NCI-H1694 treated with DMSO at 0.1 percent for 48 hours (cell line): ENCODE measurements at regions not wholly inside any gene's neighbourhood (a gene's known extent, or its start where the extent isn't known, plus 50 kb on each side); places are given as distances from the start of the nearest gene placed in this dataset.

Source experiments
- DNase-seq: peaks from one replicate; lab custom pipeline; 2025; lab: John Stamatoyannopoulos, UW

DNA sequence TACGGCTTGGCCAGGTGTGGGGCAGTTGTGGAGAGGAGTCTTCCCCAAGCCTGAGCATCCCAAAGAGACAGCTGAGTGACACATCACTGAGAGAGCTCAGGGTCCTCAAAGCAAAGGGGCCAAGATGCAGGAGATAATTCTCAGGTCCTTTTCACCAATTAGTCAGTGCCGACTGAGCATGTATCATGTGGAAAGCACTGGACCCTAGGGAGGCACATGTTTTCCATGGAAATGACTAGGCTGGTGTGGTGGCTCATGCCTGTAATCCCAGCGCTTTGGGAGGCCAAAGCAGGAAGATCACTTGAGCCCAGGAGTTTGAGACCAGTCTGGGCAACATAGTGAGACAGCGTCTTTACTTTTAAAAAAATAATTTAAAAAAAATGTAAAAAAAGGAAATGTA is 67.3 kb upstream of the PRPS1 start:
- no peak for DNase-seq

DNA sequence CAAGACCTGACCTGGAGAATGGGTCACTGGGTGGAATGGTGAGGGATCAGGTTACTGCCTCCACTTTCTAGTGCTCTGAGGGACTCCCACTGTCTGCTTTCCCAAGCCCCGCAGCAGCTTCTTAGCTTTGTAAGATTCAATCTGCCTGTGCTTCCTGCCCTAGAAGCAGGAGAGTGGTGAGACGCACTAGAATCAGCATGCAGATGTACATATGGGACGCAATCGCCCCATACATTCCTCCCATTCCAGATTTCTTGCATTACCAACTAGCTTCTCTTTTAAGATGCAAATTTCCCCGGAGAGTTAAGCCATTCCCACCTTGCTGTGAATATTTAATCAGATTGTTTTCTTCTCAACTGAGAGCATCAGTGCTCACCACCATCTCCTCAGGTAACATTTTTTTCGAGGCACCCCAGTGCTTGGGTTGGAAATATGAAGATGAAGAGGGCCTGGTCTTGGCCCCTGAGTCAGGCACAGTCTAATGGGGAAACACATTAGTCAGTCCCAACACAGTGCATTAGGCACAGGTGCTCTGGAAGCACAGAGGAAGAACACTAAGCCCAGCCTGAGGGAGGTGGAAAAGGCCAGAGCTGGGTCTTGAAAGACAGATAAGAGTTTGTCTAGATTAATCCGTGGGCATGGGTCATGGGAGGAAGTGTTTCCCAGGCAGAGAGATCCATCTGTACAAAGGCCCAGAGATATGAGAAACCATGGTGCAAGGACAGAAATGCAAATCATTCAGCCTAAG is 66.7 kb upstream of the PRPS1 start:
- DNase-seq, result no peak

DNA sequence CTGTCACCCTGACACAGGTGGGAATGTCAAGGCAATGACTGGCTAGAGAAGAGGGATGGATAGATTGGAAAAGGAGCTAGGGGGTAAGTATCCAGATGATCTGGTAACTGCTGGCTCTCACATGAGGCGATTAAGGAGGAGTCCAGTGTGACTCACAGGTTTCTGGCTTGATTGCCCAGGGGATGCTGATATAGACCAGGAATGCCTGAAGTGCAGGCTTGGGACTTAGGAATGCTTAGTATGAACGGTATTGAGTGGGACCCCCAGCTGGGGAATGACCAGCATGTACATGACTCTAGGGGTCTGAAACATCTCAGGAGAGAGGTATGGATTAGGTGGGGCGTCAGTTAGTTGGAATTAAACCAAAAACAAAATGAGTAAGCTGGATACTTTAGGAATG is 65.8 kb upstream of the PRPS1 start:
- DNase-seq, result no peak

DNA sequence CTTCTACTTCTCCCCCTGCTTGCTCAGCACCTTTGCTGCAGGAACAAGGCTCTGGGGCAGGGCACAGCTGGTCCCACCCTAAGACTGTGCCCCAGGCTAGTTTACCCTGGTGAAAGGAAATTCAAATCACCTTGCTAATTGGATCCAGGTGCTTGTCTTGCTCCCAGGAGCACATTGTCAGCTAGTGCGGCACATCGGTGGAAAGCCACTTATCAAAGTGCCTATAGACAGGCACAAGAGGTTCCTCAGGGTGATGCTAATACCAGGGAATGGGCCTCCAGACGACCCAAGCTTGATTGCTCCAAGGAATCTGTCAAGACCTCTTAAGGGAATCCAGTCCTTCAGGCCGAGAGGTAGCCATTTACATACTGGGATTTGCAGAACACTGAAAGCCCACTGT is 64.5 kb upstream of the PRPS1 start:
- DNase-seq, result no peak

DNA sequence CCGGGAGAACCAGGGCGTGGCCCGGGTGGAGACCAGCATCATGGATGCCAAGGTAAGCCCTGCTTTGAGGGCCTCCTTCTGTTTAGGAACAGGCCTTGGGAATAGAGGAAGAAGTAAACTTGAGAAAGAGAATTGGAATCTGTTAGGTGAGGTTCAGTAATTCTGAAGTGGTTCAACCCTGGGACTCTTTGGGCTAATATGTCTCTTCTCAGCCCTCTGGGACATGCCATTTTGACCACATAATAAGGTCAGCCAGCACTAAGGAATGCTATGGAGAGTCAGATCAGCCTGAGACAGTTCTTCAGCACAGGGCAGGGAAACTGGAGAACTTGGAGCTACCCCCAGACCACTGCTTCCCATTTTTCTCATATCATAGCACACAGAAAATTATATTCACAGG is 63.3 kb upstream of the PRPS1 start:
- DNase-seq, result no peak

DNA sequence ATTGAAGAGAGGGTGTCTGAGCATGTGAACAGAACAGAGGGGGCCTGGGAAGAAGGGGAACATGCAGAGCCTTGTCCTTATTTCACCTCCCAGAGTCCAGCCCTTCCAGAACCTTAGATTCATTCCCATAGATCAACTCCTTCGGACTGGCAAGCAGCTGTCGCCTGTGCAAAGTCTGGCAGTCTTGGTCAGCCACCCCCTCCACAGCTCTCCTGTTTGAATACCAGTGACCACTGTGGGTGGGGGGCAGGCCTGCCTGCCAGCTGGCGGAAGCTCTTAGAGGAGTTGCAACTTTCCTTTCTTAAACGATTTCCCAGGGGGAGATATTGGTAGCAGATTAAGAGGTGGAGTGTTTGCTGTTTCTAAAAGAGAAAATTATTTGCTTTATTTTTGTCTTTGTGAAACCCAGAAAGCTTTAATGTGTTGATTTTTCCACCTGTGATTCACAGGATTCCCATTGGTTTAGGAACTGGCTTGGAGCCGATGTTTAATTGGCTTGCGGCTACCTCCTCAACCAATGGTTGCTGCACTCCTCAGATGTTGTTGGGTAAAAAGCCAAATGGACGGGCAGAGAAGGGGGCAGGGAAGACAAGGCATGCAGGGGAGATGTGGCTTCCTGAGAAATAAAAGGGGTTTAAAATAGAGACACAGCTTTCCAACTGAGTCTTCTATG is 62.2 kb upstream of the PRPS1 start:
- no peak for DNase-seq

DNA sequence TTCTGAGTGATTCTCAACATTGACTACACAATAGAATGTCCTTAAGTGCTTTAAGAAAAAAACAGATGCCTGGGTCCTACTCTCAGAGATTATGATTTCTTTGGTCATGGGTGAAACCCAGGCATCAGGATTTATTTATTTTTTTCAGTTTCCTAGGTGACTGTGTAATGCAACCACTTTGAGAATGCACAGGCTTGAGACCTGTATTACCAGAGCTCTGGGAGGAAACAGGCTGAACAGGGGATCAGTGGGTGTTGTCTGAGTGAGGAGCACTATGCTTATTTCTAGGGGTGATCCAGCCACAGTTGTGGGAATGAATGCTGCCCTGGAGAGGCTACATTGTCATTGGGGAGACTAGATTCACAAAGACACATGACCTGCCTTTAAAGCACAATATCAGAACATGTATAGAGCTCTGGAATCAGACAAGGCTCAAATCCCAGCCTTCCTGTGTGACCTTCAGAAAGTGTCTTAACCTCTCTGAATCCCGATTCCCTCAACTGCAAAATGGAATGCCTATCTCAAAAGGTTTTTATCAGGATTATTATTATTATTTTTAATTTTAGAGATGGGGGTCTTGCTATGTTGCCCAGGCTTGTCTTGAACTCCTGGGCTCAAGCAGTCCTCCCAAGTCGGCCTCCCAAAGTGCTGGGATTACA is 61.6 kb upstream of the PRPS1 start:
- no peak for DNase-seq

DNA sequence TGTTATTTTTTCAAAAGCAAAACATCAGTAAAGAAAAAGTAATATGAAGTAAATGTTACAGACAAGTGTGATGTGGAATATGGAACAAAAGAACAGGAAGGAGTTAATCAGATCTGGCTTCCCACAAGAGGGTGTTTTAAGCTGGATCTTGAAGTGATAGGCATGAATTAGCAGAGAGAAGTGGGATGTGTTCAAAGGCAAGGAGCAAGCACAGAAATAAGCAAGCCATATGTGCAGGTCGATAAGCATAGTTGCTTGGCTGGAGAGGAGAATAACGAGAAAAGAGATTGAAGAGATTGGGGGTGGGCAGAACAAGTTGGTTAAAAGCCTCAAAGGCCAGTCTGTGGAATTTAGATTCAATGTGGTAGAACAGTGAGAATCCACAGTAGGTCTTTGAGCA is 60.9 kb upstream of the PRPS1 start:
- no peak for DNase-seq

DNA sequence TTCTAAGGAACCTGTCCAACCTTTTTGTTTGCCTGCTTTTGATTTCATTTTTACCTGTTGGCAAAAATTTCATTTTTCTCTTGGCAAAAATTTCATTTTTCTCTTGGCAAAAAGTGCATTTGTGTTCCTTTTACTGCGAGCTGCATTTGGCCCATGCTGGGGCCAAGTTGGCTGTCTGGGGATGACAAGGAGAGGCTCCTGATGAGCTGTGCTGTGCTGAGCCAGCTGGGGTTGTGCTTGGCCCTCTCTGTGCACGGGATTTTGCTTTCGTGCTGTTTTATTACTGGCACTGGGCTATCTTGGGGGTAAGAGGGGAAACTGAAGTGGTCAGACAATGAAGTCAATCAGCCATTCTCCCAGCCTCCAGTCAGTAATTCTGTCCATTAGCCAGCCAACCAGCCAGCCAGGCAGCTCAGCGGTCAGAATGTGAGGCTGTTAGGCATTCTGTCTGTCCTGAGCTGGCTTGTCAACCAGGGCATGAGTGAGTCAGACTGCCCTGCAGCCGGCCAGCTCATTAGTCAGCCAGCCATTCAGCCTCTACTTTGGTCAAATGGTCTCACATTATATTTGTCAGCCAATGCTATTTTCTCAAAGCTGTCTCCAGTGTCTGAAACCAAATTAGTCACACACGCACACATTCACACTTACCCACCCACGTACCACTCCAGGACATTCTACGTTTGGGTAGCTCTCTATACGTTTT is 56.9 kb upstream of the PRPS1 start:
- DNase-seq, result no peak

DNA sequence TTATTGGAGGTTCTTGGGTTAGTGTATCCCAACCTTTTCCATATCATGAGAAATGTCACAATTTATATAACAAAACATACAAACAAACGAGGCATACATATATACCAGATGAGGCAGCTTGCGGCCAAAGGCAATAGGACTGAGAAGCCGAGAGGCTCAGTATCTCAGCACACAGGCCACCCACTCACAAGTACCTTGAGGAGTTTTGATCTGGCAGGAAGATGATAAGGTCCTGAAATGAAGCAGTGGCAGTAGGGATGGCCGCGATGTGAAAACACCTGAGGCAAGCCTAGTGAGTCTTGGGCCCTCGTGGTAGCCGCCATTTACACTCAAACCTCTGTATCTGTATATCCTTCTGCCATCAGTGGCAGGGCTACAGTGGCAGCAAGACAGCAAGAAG is 55.3 kb upstream of the PRPS1 start:
- DNase-seq, result no peak

DNA sequence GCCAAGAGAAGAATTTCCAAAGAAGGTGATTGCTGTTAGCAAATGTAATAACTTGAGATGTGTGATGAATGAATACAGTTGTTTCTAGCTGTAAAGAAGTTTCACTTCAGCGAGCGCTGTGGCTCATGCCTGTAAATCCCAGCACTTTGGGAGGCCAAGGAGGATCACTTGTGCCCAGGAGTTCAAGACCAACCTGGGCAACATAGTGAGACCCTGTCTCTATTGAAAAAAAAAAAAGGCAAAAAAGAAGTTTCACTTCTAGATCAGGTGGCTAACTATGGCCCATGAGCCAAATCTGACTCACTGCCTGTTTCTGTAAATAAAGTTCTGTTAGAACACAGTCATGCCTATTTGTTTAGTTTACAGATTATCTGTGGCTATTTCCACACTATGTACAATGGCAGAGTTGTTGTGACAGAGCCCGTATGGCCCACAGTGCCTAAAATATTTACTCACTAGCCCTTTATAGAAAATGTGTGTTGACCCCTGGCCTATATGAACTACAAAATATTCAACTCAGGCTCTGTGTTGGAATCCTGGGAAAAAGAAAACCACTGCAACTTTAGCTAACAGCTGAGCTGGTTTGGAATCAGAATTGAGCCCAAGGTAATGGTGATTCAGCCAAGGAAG is 54.1 kb upstream of the PRPS1 start:
- DNase-seq, result no peak

DNA sequence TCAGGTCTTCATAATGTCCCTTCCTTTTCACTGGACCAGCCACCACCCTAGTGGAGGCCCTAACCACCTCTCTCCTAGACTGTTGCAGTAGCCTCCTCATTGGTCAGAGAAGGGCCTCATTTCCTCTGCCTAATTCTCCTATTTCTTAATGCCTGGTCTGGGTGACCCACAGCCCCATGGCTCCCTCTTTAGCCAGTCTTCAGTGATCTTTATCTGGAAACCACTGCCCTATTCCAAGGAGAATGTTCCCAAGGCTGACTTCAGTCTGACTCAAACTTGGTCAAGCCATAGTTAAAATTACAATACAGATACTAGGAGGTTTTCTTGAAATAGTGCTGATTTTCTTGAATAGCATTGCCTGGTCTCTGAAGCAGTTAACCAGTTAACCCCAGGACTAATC is 53.6 kb upstream of the PRPS1 start:
- no peak for DNase-seq

DNA sequence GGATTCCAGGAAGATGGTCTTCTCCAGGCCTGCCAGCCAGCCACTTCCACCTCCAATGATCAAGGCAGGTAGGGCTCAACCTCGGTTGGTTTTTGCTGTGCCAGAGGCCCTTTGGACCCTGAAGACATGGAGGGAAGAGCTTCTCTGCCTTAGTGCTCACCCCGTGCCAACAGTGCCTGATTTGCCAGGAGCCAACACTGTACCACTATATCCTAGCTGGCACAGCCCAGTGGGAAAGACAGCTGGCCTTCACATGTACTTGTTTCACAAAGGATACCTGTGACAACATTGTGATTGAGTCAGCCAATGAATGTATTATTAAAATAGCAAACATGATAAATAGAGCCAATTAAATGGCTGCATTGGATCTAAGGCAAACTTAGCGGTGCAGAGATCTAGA is 51.9 kb upstream of the PRPS1 start:
- no peak for DNase-seq

DNA sequence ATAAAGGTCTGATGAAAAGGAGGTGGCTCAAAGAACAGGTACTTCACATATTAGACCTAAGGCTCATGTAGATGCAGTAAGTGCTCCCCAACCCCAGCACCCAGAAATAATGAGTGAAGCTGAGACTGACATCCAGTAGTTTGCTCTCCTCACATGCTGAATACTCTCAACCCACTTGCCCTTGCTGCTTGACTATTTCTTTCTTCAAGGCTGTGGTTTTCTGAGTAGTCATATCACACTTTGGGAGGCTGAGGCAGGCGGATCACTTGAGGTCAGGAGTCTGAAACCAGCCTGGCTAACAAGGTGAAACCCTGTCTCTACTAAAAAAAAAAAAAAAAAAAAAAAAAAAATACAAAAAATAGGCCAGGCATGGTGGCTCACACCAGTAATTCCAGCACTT is 51.5 kb upstream of the PRPS1 start:
- DNase-seq, result no peak

DNA sequence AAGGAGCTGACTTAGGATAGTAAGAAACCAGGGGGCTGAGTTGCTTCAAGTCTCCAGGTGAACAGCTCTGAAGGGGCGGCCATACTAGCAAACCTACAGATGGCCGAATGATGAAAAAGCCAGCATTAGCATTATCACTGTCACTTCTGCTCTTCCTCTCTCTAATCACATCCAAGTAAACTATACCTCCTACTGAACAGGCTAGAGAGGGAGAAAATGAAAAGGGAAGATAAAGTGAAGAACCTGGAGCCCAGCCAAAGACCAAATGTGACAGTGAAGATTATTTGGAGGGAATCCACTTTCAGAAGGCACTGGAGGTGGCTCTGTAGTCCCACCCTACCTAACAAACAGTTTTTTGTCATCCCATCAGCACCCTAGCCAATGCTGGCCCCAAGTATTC is 50.4 kb upstream of the PRPS1 start:
- DNase-seq, result no peak
